Hepatocyte (in vitro differentiated cells): ENCODE measurements at regions not wholly inside any gene's neighbourhood (a gene's known extent, or its start where the extent isn't known, plus 50 kb on each side); places are given as distances from the start of the nearest gene placed in this dataset.
"Not testable (repeated sequence)": the region's sequence is repeated elsewhere in the genome, so short reads cannot be mapped to it uniquely, and the experiment has no call there.

ENCODE experiments used
- EZH2 ChIP-seq: fragments of 200-600 bp; sonication (generic); IDR thresholded peaks from 2 replicates; pipeline ENCODE4 v1.6.1; 2016; ENCODE audit warnings: antibody characterized with exemption, mild to moderate bottlenecking, borderline replicate concordance
- EZH2phosphoT487 ChIP-seq: fragments of 200-600 bp; sonication (generic); IDR thresholded peaks from one replicate; pipeline ENCODE4 v1.6.1; 2018; ENCODE audit warnings: antibody characterized with exemption, mild to moderate bottlenecking, low read depth, moderate library complexity; ENCODE audit not compliant: unreplicated experiment, severe bottlenecking
- TF ChIP-seq, protein P1 (sequence below): fragments of 200-600 bp; sonication (generic); IDR thresholded peaks from 2 replicates; pipeline ENCODE4 v1.5.1; 2016; ENCODE audit warnings: antibody characterized with exemption, mild to moderate bottlenecking; ENCODE audit not compliant: poor library complexity

DNA sequence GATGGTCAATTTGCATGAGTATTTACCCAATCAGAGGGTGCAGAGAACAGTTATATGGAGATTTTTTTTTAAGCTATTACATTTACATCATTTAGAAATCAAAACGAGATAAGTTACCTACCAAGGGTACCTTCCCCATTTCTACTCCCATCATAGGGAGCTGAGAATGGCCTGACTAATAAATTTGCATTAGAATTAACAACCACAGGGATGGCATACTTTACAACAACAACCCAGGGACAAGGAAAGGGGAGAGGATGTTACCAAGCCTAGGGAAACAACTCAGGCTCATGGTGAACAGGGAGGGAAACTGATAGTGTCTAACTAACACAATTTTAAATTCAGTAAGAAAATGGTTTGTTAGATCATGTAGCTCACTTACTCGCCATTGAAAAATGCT lies 105.8 kb upstream of the ZNF658 start:
- TF ChIP-seq, protein P1, sequence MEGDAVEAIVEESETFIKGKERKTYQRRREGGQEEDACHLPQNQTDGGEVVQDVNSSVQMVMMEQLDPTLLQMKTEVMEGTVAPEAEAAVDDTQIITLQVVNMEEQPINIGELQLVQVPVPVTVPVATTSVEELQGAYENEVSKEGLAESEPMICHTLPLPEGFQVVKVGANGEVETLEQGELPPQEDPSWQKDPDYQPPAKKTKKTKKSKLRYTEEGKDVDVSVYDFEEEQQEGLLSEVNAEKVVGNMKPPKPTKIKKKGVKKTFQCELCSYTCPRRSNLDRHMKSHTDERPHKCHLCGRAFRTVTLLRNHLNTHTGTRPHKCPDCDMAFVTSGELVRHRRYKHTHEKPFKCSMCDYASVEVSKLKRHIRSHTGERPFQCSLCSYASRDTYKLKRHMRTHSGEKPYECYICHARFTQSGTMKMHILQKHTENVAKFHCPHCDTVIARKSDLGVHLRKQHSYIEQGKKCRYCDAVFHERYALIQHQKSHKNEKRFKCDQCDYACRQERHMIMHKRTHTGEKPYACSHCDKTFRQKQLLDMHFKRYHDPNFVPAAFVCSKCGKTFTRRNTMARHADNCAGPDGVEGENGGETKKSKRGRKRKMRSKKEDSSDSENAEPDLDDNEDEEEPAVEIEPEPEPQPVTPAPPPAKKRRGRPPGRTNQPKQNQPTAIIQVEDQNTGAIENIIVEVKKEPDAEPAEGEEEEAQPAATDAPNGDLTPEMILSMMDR: not testable (repeated sequence)
- TF ChIP-seq EZH2, EZH2phosphoT487: not testable (repeated sequence)
